GOT3 (cell line): ENCODE measurements at regions not wholly inside any gene's neighbourhood (a gene's known extent, or its start where the extent isn't known, plus 50 kb on each side); places are given as distances from the start of the nearest gene placed in this dataset.
A peak's percentile ranks its signal among the peaks of the same experiment; 100 is the strongest.
"Not testable (repeated sequence)": the region's sequence is repeated elsewhere in the genome, so short reads cannot be mapped to it uniquely, and the experiment has no call there.

Source experiments
- DNase-seq: peaks from one replicate; lab custom pipeline; 2025; ENCODE audit warnings: mixed read lengths; lab: John Stamatoyannopoulos, UW

DNA sequence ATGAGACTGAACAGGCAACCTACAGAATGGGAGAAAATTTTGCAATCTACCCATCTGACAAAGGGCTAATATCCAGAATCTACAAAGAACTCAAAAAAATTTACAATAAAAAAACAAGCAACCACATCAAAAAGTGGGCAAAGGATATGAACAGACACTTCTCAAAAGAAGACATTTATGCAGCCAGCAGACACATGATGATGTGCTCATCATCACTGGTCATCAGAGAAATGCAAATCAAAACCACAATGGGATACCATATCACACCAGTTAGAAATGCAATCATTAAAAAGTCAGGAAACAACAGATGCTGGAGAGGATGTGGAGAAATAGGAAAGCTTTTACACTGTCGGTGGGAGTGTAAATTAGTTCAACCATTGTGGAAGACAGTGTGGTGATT lies 51.7 kb upstream of the PAXBP1 start:
- DNase-seq, result not testable (repeated sequence)

DNA sequence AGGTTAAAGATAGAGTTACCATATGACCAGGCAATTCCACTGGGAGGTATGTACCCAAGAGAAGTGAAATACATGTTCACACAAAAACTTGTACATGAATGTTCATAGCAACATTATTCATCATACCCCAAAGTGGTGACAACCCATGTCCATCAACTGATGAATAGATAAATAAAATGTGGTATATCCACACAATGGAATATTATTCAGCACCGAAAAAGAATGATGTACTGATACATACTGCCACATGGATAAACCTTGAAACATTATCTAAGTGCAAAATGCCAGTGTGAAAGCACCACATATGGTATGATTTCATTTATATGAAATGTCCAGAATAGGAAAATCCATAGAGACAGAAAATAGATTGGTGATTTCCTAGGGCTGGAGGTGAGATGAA lies 53.4 kb upstream of the PAXBP1 start:
- no peak for DNase-seq

DNA sequence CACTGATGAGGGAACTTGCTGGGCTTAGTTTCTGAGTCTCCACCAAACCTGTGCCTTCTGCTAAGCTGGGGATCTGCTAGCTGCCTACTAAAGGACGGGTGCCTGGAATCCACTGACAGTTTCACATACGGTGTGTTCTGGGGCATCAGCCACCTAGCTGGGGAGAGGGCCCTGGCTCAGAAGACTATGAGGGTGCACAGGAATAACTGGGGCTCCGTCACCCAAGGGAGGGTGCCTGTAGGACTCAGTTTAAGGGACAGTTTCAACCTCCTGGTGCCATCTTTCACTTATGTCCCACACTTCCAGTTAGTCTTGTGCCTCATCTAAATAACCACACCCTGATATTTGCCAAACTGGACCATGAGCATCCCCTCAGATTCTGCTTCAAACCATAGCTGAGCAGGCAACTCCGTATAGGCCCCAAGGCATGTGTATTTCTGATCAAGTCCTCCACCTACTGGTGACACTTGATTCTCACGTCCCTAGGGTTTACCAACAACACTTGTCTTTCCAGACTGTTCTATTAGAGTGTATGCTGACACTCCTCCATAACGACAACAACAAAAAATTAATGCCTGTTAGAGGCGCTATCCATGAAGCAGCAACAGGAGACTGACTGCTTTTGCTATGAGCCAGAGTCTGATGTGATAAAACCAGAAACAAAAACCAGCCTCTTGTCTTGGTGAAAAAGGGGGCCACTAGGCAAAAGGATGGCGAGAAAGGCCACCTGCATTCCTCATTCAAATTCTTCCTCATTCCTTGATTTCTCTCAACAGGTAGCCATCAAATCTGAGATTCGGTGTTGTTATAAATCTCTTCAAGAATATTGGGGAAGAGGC lies 55.0 kb upstream of the PAXBP1 start:
- no peak for DNase-seq

DNA sequence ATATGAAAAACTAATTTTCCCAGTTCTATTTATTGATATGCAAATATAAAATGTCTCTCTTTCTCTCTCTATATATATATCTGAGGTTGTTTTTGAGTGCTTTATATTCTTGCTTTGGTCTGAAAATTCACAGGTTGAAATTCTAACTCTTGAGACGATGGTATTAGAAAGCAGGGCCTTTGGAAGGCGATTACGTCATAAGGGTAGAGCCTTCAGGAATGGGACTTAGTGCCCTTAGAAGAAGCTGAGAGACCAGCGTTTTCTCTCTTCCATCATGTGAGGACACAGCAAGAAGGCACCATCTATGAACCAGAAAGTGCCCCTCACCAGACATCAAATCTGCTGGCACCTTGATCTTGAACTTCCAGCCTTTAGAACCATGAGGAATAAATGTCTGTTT lies 57.4 kb upstream of the PAXBP1 start:
- no peak for DNase-seq

DNA sequence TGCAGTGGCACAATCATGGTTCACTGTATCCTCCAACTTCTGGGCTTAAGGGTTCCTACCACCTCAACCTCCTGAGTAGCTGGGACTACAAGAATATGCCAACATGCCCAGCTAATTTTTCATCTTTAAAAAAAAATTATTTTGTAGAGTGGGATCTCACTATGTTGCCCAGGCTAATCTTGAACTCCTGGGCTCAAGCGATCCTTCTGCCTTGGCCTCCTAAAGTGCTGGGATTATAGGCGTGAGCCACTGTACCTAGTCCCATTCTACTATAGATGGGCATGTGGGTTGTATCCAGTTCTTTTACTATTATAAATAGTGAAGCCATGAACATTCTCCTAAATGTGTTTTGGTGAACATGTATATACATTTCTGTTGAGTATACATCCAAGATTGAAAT lies 57.9 kb upstream of the PAXBP1 start:
- no peak for DNase-seq

DNA sequence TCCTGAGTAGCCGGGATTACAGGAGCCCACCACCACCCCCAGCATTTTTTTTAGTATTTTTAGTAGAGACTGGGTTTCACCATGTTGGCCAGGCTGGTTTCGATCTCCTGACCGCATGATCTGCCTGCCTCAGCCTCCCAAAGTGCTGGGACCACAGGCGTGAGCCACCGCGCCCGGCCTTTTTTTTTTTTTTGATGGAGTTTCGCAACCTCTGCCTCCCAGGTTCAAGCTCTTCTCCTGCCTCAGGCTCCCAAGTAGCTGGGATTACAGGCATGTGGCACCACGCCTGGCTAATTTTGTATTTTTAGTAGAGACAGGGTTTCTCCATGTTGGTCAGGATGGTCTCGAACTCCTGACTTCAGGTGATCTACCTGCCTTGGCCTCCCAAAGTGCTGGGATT lies 60.2 kb upstream of the PAXBP1 start:
- not testable (repeated sequence) for DNase-seq

DNA sequence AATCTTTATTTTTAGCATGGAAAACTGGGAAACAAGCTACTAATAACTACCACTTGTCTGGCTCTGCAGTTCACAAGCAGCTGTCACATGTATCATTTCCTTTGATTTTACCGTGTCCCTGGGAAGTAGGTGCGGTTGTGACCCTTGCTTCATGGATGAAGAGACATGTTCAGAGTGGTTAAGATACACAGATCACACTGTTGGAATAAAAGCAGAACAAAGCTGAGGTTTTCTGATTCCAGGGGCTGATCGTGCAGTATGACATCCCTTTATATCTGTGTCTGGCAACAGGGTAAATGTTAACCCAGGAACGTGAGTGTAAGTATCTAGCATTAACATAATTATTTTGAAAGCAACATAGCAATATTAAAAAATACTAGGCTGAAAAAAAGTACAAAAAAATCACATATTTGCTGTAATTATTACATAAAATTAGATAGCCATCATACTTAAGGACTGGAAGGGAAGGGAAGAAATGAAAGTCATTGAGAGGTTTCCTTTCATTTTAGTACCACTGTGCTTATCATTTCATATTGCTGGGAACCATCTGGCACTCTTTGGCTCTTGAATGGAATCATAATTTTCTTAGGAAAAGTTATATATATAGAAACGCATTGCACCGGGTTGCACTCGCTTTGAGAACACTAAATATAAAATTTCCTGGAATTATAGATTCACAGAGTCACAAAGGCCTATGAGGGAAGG lies 62.8 kb upstream of the PAXBP1 start:
- DNase-seq, result no peak

DNA sequence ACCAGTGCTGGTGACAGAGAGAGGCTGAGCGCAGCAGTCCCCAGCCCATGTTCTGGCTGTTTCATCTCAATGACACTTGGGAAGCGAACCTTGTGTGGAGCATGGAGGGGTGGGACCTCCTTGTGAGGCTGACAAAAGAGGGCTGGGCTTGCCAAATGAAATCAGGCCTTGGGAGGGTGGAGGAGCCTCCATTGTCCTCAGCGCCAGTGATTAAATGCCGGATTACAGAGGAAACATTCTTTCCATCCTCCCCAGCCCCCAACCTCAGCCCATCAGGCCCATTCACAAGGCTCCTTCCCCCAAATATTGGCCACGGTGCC lies 63.3 kb upstream of the PAXBP1 start:
- no peak for DNase-seq

DNA sequence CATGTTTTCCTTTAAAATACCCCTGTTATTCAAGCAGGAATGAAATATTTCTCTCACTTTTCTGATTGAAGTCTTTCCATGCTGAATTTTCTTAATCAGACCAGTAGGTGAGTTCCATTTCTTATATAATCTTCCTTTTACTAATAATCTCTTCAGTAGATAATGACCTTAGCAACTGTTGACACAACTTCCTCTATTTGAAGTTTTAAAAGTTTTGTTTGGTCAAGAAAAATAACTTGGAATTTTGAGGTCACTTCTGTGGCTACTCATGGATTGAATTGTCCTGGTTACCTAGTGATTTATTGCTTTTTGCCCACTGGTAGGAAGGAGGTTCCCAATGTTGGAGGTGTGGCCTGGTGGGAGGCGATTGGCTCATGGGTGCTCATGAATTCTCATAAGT lies 70.6 kb upstream of the PAXBP1 start:
- no peak for DNase-seq

DNA sequence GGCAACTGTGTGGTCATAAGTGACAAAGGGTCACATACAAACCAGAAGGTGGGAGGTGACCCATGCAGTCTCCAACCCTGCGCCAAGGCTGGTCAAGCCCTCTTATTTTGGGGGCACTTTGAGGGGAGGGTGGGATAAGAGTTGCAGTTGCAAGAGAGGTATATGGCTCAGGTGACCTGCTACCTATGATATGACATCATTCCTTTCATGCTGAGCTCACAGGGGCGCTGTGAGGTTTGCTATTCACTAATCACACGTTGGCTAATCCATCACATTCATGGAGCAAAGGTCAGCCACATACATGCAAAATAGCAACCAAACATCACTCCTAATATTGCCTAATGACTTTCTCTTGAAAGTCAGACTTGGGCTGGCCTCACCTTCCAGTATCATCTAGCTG lies 72.0 kb upstream of the PAXBP1 start:
- no peak for DNase-seq

DNA sequence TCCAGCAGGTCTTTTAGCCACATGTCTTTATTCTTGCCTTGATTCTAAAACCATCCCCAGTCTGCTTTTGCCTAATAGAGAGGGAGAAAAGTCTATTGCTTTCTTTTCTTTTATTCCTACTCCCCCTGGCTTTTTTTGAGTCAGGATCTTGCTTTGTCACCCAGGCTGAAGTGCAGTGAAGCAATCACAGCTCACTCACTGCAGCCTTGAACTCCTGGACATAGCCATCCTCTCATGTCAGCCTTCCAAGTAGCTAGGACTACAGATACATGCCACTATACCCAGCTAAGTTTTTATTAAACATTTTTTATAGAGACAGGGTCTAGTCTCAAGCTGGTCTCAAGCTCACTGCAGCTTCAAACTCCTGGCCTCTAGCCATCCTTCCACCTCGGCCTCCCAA lies 72.5 kb upstream of the PAXBP1 start:
- no peak for DNase-seq

DNA sequence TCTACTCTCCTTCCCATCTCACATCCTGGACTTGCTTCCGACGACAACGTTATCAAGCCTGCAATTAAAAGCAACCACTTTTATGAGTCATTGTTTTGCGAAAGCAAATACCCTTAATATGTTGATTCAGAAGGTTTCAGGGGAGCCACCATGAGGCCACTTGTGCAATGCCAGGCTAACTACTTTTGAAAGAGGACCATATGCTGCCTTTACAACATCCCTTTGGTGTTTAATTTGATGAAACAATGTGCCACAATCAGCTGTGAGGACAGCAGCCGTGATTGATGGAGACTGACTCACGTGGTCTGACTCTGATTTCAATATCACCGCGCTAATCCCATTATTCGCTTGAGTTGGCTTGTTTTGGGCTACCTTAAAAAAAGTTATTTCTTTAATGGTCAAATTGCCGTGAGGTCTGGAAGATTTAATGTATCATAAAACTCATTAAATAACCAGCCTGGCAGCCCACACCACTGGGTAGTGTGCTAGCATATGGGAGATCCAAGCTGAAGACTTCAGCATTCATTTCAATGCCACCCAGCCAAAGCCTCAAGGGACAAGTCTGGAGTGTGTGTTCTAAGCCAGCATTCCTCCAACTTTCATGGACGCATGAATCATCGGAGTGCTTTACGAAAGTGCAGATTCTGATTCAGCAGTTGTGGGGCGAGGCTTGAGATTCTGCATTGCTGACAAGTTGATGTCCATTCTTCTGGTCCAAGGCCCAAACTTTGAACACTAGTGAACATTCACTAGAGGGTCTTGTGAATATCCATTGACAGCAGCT lies 73.3 kb upstream of the PAXBP1 start:
- peak; percentile 57 for DNase-seq

DNA sequence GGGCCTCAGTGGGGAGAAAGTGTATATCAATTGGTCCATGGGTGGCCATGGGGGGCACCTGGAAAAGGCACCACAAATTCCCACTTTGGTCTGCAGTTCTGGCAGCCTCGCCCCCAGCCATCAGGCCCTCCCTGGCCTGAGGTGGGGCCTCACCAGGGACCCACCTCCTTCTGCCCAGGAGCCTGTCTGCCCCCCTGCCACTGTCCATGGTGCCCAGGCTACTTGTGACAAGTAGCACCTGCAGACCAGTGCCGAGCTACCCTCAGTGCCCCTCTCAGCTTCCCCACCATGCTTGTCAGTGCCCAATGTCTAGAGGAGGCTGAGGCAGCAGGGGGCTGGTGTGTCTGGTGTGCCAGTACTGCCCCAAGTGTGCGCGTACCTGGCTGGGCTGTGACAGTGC lies 87.1 kb upstream of the PAXBP1 start:
- no peak for DNase-seq

DNA sequence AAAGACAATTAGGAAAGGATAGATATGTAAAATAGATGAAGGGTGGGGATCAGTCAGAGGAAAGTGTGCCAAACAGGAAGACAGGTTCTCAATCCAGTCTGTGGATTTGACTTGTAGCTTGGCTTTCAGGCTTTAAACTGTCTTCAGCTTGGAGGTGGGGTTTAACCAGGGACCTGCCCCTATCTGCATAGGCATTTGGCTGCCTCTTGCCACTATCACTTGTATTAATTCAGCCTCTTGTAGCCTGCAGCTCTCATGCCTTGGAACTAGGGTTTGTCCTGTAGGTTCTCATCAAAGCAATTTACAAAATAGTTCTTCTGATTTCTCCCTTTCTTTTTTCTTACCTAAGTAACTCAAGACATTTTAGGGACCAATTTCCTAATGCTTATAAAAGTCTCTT lies 88.8 kb upstream of the PAXBP1 start:
- no peak for DNase-seq

DNA sequence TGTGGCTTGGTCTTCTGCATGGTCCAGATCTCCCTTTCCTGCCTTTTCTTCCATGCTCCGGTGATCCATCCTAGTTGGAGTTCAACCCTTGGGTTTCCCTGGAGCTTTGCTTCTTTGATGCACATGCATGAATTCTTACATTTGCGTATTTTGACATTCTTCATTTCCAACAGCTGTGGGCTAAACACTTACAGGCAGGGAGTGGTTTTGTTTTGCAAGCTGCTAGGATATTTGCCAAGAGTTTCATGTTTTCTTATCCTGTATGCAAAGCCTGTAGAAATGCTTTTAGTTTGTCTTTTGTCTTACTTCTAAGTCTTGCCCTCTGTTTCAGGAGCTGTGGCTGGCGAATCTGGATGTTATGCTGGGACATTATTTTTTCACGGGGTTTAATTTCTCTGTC lies 90.3 kb upstream of the PAXBP1 start:
- DNase-seq, result no peak

DNA sequence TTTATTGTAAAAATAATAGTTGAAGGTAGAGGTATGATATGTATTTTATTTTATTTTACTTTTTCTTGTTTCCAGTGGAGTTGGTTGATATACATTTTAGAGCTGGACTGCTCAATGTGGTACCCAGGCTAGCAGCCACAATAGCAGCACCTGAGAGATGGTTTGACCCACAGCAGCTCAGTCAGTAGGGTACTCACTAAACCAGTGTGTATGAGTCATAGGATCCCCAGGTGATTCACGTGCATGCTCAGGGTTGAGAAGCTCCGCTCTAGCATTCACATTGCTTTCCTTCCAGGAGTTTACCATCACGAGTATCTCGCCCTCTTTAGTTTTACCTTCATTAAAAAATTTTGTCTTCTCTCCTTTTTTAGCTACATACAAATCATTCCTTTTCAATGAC lies 96.0 kb upstream of the PAXBP1 start:
- no peak for DNase-seq

DNA sequence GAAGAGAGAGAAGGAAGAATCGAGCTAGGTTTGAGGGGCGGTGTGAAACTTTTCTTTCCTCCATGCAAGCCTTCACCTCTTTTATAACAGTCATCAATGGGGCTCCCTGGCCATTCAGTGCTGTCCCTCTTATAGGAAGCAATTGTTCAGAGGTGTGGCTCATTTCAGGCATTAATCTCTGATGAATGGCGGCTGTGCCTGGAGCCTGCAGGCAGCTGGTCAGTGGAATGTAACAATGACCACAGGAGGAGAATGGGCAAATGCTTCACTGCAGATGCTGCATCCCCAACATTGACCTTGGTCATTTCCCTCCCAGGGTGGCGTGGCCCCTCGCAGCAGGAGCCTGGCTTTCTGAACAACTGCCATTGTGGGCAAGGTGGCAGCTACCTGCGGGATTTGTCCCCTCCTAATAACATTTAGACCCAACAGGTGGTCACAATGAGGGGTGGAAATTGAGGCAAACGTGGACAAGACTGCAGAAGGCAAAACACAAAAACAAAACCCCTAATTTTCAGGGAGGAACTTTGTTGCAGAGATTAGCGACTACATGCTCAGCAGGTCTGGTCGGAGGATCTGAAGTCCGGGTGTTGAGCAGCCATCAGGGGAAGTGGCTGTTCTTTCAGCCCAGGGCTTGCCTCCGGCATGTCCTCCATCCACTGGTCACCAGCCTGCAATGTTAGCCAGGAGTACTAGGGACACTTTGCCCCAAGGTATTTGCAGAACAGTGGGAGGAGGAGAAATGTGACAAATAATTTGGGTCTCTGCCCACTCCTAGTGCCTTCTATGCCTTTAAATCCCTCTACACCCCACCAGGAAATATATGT lies 97.3 kb upstream of the PAXBP1 start:
- no peak for DNase-seq

DNA sequence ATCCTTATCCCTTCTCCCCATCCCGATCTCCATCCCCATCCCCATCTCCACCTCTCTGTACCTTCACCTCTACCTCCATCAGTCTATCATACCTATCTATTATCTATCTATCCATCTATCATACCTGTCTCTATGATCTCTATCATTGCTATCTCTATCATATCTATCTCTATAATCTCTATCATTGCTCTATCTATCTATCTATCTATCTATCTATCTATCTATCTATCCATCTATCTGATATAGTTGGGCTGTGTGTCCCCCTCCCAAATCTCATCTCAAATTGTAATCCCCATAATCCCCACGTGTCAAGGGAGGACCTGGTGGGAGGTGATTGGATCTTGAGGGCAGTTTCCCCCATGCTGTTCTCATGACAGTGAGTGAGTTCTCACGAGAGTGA lies 97.9 kb upstream of the PAXBP1 start:
- DNase-seq, result no peak

DNA sequence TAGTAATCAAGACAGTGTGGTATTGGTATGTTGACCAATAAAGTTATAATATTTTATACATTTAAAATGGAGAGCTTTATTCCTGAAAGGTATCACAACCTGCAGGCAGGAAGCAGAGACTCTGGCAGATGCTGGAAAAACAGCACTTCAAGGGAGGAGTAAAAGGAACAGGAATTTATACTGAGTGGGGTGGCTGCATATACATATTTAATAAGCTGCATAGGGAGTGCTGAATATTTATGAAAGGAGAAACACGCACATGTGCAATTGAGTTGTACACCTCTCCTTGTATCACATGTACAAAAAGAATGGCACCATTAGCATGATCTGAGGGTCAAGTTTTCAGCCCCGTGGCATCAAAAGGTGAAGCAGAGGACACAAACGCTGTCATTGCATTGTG lies 104.9 kb upstream of the PAXBP1 start:
- no peak for DNase-seq

DNA sequence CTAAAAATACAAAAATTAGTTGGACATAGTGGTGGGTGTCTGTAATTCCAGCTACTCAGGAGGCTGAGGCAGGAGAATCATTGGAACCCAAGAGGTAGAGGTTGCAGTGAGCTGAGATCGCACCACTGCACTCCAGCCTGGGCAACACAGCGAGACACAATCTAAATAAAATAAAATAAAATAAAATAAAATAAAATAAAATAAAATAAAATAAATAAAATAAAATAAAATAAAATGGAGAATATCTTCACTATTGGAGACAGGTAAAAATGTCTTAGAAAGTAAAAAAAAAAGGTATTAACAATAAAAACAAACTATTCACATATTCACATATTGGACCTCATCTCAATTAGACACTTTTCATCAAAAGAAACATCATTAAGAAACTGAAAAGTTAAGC lies 106.3 kb upstream of the PAXBP1 start:
- DNase-seq, result not testable (repeated sequence)

DNA sequence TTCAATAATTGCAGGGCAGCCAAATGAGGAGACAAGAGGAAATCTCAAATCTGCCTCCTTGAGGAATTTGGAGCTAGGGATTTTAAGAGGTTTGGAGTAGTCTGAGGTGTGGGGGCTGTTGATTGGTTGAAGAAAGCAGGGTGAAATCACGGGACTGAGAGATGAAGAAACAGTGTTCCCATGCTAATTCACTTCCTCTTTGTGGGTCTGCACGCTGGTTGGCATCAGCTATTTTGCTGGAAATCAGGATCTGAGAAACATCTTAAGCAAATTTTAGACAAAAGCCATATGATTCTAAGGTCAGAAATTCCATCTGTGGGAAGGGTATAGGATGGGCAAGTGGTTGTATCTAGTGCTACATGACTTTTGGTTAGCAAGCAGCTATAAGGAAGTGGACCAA lies 107.1 kb upstream of the PAXBP1 start:
- no peak for DNase-seq

DNA sequence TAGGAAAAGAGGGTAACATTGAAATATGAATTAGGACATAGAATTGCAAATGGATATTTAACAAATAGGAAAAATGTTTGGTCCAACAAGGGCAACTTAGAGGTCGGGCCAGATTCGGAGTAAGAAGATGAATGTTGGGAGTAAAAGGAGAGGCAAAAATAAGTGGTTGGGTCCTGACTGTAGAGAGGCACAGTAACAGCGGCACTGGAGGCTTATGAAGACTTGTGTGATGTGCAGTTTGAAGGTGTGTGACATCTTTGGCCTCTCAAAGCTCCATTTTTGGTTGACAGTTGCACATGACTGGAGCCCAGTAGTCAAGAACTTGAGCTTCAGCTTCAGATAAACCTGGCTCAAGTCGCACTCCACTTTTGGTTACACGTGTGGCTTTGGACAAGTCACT lies 109.9 kb upstream of the PAXBP1 start:
- DNase-seq, result no peak
